Left ventricle myocardium inferior (tissue), 1 donor: ENCODE measurements at regions not wholly inside any gene's neighbourhood (a gene's known extent, or its start where the extent isn't known, plus 50 kb on each side); places are given as distances from the start of the nearest gene placed in this dataset.

Experiments used
- DNase-seq: peaks from one replicate; pipeline ENCODE4 v3.0.0-alpha.2; 2020
- H3K27ac ChIP-seq: fragments of 200-600 bp; replicated peaks from 2 replicates; pipeline ENCODE4 v1.8.0; 2021
- H3K27me3 ChIP-seq: fragments of 200-600 bp; 2 replicates; pipeline ENCODE4 v1.8.0; 2021; ENCODE audit warnings: low read depth
- H3K36me3 ChIP-seq: fragments of 200-600 bp; 2 replicates; pipeline ENCODE4 v1.8.0; 2021
- H3K4me1 ChIP-seq: fragments of 200-600 bp; 2 replicates; pipeline ENCODE4 v1.8.0; 2021
- H3K4me3 ChIP-seq: fragments of 200-600 bp; 2 replicates; pipeline ENCODE4 v1.8.0; 2021; ENCODE audit warnings: mild to moderate bottlenecking, moderate library complexity
- H3K9me3 ChIP-seq: fragments of 200-600 bp; replicated peaks from 2 replicates; pipeline ENCODE4 v1.8.0; 2021
- CTCF ChIP-seq: fragments of 200-600 bp; IDR thresholded peaks from 2 replicates; pipeline ENCODE4 v1.8.0; 2021; ENCODE audit warnings: antibody characterized with exemption, mild to moderate bottlenecking, borderline replicate concordance
- intact Hi-C: fragments of 100-400 bp; cut with micrococcal nuclease; formaldehyde crosslinking; loops from one replicate; pipeline ENCODE4 v1.11.0; 2022
- donor health status: DM: no; HTN: yes; CAD: no; lungs with severe emphysema.

GRCh38 chr3:103711670-103712069 lies 1276.9 kb downstream of the ZPLD1 start:
- H3K4me3 ChIP-seq, result no peak overlapping the region
- peaks cover 6% of the 10 kb centered on the region for H3K9me3 ChIP-seq
- no peak for TF ChIP-seq CTCF
- no peak overlapping the region for H3K27ac ChIP-seq
- no peaks in the 10 kb centered on the region for H3K36me3 ChIP-seq
- H3K4me1 ChIP-seq, result no peaks in the 10 kb centered on the region
- intact Hi-C loops, result no loop called here
- H3K27me3 ChIP-seq, result no peaks in the 10 kb centered on the region
- DNase-seq, result no peak

GRCh38 chr3:103712320-103713008 lies 1277.6 kb downstream of the ZPLD1 start:
- H3K27me3 ChIP-seq, result no peaks in the 10 kb centered on the region
- TF ChIP-seq CTCF, result no peak
- no peak overlapping the region for H3K27ac ChIP-seq
- H3K36me3 ChIP-seq, result no peaks in the 10 kb centered on the region
- no peak for DNase-seq
- H3K4me3 ChIP-seq, result no peak overlapping the region
- intact Hi-C loops, result no loop called here
- peaks cover 6% of the 10 kb centered on the region for H3K9me3 ChIP-seq
- no peaks in the 10 kb centered on the region for H3K4me1 ChIP-seq

GRCh38 chr3:103729547-103729946 lies 1294.7 kb downstream of the ZPLD1 start:
- no peak for DNase-seq
- no peaks in the 10 kb centered on the region for H3K9me3 ChIP-seq
- H3K27ac ChIP-seq, result no peak overlapping the region
- intact Hi-C loops, result no loop called here
- H3K27me3 ChIP-seq, result no peaks in the 10 kb centered on the region
- no peaks in the 10 kb centered on the region for H3K36me3 ChIP-seq
- TF ChIP-seq CTCF, result no peak
- no peaks in the 10 kb centered on the region for H3K4me1 ChIP-seq
- no peak overlapping the region for H3K4me3 ChIP-seq

GRCh38 chr3:103730744-103731143 lies 1295.9 kb downstream of the ZPLD1 start:
- intact Hi-C loops, result no loop called here

GRCh38 chr3:103752986-103753385 lies 1318.2 kb downstream of the ZPLD1 start:
- Histone ChIP-seq H3K36me3 (no peaks in the 10 kb centered on the region), H3K27me3 (no peaks in the 10 kb centered on the region), H3K4me3 (no peak overlapping the region), H3K27ac (no peak overlapping the region), H3K4me1 (no peaks in the 10 kb centered on the region), H3K9me3 (no peaks in the 10 kb centered on the region)
- no peak for TF ChIP-seq CTCF
- intact Hi-C loops, result no loop called here
- no peak for DNase-seq

More at GRCh38 chr3:103730744-103731143, 1295.9 kb downstream of the ZPLD1 start:
- H3K9me3 ChIP-seq, result no peaks in the 10 kb centered on the region
- H3K4me1 ChIP-seq, result no peaks in the 10 kb centered on the region
- H3K4me3 ChIP-seq, result no peak overlapping the region
- H3K36me3 ChIP-seq, result no peaks in the 10 kb centered on the region
- no peak overlapping the region for H3K27ac ChIP-seq
- DNase-seq, result no peak
- TF ChIP-seq CTCF, result no peak
- no peaks in the 10 kb centered on the region for H3K27me3 ChIP-seq
